SJCRH30 (cell line): ENCODE measurements at regions not wholly inside any gene's neighbourhood (a gene's known extent, or its start where the extent isn't known, plus 50 kb on each side); places are given as distances from the start of the nearest gene placed in this dataset.
A peak's percentile ranks its signal among the peaks of the same experiment; 100 is the strongest.

Experiments used
- DNase-seq, 2 experiments: peaks; one replicate each; pipeline ENCODE4 v3.0.0-alpha.2; 2015 to 2020
- H3K27ac ChIP-seq: fragments of 250-450 bp; sonication (Bioruptor Pico); 2 replicates; pipeline ENCODE4 v1.5.1; 2020; ENCODE audit warnings: mild to moderate bottlenecking, moderate library complexity
- H3K27me3 ChIP-seq: fragments of 250-450 bp; sonication (Bioruptor Pico); 2 replicates; pipeline ENCODE4 v1.5.1; 2020; ENCODE audit warnings: mild to moderate bottlenecking, moderate library complexity
- H3K36me3 ChIP-seq: fragments of 250-450 bp; sonication (Bioruptor Pico); 2 replicates; pipeline ENCODE4 v1.5.1; 2020; ENCODE audit warnings: mild to moderate bottlenecking, moderate library complexity
- H3K4me1 ChIP-seq: fragments of 250-450 bp; sonication (Bioruptor Pico); 2 replicates; pipeline ENCODE4 v1.5.1; 2020; ENCODE audit warnings: mild to moderate bottlenecking, moderate library complexity
- H3K4me3 ChIP-seq: fragments of 250-450 bp; sonication (Bioruptor Pico); 2 replicates; pipeline ENCODE4 v1.5.1; 2020; ENCODE audit warnings: mild to moderate bottlenecking, moderate library complexity
- H3K9me3 ChIP-seq: fragments of 250-450 bp; sonication (Bioruptor Pico); replicated peaks from 2 replicates; pipeline ENCODE4 v1.5.1; 2020; ENCODE audit warnings: mild to moderate bottlenecking, moderate library complexity

DNA sequence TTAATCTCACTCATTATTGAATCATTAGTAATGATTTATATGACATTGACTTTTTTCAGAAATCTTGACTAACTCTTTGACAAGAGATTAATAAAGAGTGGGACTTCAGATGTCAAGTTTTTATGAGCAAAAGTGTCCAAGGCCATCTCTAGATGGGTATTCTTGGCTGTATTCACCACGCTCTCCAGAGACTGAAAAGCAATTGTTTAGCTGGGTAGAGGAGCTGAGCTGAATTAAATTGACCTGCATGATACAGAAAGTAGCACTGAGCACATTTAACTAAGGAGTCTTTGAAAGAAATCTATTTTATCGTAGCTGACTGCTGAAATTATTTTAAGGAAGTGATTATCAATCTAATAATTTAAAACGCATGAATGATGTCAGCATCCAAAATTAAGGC is 89.4 kb downstream of the LINC00237 start:
- Histone ChIP-seq H3K36me3 (no peaks in the 10 kb centered on the region), H3K4me1 (no peaks in the 10 kb centered on the region), H3K27me3 (no peaks in the 10 kb centered on the region), H3K4me3 (no peak overlapping the region), H3K27ac (no peak overlapping the region), H3K9me3 (no peaks in the 10 kb centered on the region)
- DNase-seq, result no peak

DNA sequence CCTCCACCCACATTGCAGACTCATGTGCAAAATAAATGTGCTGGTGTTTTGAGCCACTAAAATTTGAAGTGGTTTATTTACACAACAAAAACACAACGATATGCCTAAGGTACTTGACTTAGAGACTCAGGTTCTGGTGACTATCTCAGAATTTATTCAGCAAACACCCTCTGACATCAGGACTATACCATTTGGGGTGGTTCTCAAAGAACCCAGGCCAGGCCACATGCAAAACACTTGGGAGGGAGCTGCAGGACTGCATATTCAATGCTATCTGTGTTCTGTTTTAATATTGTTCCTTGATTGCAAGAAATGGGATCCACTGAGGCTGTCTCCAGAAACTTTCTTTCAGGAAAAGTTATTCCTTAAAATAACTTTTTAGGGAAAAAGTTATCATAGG is 91.6 kb downstream of the LINC00237 start:
- Histone ChIP-seq H3K36me3 (no peaks in the 10 kb centered on the region), H3K4me3 (no peak overlapping the region), H3K9me3 (no peaks in the 10 kb centered on the region), H3K4me1 (no peaks in the 10 kb centered on the region), H3K27me3 (no peaks in the 10 kb centered on the region), H3K27ac (no peak overlapping the region)
- DNase-seq, result no peak

DNA sequence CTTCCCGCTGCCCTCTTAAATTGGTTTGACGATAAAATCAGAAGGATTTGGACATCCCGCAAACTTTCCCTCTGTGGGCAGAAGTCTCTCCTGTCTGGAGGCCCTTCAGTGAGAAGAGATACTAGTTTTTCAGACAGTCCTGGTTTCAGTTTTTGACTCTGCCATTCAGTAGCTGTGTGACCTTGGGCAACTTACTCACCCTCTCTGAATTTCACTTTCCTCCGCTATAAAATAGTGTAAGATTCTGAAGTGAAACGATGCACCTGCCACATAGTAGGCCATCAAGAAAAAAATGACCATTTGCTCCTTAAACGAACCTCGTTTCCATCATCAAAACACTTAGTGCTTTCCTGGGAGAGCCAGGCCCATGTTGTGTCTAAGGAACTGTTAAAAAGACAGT is 97.2 kb downstream of the LINC00237 start:
- Histone ChIP-seq H3K27ac (no peak overlapping the region), H3K27me3 (no peaks in the 10 kb centered on the region)

DNA sequence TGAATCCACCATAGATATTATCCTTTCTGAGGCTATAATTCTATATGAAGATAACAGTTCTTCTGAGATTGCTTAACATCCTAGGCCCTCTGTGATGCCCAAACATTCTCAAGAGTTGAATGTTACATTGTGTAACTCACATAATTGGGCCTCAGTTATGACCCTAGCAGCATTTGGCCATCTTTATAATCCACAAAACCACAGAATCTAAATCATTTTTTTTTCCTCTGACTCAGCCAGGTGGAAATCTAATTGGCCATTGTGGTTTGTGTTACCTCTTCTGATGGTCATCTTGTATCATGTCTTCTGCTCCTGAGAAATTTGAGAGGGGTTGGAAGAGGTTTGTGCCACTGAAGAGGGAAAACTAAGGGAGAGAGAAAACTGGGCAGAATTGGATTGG is 99.5 kb downstream of the LINC00237 start:
- no peaks in the 10 kb centered on the region for H3K27me3 ChIP-seq
- peak in 1 of 2 experiments; percentile 25 for DNase-seq
- no peaks in the 10 kb centered on the region for H3K36me3 ChIP-seq
- H3K4me1 ChIP-seq, result peaks cover 14% of the 10 kb centered on the region
- H3K4me3 ChIP-seq, result no peak overlapping the region
- H3K27ac ChIP-seq, result no peak overlapping the region
- H3K9me3 ChIP-seq, result no peaks in the 10 kb centered on the region; the same call in 1 of the 2 replicates

More for the DNA sequence above, 97.2 kb downstream of the LINC00237 start:
- Histone ChIP-seq H3K9me3 (no peaks in the 10 kb centered on the region; the same call in 1 of the 2 replicates), H3K4me3 (no peak overlapping the region), H3K36me3 (no peaks in the 10 kb centered on the region), H3K4me1 (peaks cover 5% of the 10 kb centered on the region; the same call in 1 of the 2 replicates)
- no peak for DNase-seq

DNA sequence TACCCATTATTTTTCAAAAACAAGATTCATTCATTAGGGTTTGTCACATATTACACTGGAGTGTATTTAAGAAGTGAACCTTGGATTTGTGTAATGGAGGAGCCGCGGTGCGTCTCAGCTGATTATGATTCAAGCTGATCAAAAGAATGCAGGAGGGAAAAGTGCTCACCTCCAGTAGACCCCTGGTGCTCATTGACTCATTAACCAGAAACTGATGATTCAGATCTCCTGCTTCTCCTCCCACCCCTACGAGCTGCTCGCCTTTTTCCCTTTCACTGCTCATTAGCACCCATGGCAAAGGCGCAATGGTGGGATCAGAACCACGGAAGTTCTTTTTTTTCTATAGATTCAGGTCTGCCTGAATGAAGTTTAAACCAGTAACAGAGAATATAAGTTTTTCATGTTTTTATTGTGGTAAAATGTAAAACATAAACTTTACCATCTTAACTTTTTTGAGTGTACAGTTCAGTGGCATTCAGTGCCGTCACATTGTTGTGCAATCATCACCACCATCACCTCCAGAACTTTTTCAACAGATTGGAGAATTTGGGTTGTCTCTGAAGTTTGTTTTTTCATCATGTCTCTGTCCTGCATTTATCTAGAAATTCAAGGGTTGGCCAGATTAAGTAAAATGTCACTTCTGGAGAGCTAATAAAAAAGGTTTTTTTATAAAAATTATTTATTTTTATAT is 101.6 kb downstream of the LINC00237 start:
- Histone ChIP-seq H3K4me1 (peaks cover 14% of the 10 kb centered on the region), H3K36me3 (no peaks in the 10 kb centered on the region), H3K27me3 (no peaks in the 10 kb centered on the region), H3K9me3 (no peaks in the 10 kb centered on the region; the same call in 1 of the 2 replicates), H3K4me3 (no peak overlapping the region), H3K27ac (no peak overlapping the region)
- no peak for DNase-seq

DNA sequence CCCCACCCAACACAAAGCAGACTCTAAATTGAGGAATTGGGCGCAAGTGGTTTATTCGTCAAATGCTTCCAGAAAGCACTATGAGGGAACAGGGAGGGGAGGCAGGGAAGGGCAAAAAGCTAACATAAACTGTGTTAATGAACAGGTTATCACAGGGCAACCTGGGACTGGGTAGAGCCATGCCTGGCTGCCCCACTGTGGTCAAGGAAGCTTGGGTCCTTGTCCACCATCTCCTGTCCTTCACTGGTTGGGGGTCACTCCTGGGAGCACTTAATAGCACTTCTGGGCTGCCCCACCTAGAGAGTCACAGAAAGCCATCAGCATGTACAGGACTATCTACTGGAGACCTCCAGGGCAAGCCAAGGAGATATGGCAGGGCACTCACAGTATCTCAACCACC is 102.3 kb downstream of the LINC00237 start:
- DNase-seq, result no peak
- no peaks in the 10 kb centered on the region for H3K27me3 ChIP-seq
- H3K36me3 ChIP-seq, result no peaks in the 10 kb centered on the region
- no peak overlapping the region for H3K4me3 ChIP-seq
- H3K9me3 ChIP-seq, result no peaks in the 10 kb centered on the region; the same call in 1 of the 2 replicates
- H3K27ac ChIP-seq, result no peak overlapping the region
- peaks cover 14% of the 10 kb centered on the region for H3K4me1 ChIP-seq

DNA sequence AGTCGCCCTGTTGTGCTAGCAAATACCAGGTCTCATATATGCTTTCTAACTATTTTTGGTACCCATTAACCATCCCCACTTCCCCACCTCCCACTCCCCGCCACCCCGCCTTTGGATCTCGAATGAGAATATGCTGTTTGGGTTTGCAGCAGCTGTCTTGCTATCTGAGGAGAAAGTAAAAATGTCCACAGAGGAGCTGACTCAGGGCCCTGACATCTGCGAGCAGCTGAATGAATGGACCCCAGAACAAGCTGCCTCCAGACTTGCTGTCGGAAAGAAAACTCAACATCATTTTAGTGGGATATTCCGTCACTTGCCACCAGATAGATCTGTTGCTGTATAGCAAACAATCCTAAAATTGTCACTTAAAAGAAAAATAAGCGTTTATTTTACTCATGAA is 103.7 kb downstream of the LINC00237 start:
- H3K9me3 ChIP-seq, result no peaks in the 10 kb centered on the region; the same call in 1 of the 2 replicates
- H3K4me3 ChIP-seq, result no peak overlapping the region
- H3K27me3 ChIP-seq, result no peaks in the 10 kb centered on the region
- DNase-seq, result peak; percentile 52 to 68
- H3K36me3 ChIP-seq, result no peaks in the 10 kb centered on the region
- H3K27ac ChIP-seq, result no peak overlapping the region
- peaks cover 14% of the 10 kb centered on the region for H3K4me1 ChIP-seq

DNA sequence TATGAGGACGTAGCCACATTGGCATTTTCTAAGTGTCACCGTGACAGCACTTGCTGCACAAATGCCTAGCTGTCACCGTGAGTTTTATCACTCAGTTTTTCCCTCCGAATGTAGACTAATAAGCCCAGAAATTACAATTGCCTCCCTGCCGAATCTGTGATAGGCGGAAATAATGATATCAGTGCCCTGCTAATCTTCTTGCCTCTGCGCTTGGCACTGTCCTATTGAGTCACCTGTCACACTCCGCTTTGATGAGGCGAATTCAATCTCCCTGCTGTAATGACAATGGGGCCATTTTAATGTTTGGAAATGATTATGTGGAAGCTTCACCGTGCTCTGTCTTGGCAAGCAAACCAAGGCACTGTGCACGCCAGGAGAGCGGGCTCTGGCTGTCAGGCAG is 112.8 kb downstream of the LINC00237 start:
- Histone ChIP-seq H3K4me1 (peaks cover 15% of the 10 kb centered on the region; the same call in 1 of the 2 replicates), H3K27ac (peak overlapping the region; percentile 27; the same call in 1 of the 2 replicates), H3K4me3 (peak overlapping the region; percentile 29), H3K9me3 (no peaks in the 10 kb centered on the region), H3K27me3 (no peaks in the 10 kb centered on the region; the same call in 1 of the 2 replicates), H3K36me3 (no peaks in the 10 kb centered on the region)
- peak; percentile 33 to 44 for DNase-seq

DNA sequence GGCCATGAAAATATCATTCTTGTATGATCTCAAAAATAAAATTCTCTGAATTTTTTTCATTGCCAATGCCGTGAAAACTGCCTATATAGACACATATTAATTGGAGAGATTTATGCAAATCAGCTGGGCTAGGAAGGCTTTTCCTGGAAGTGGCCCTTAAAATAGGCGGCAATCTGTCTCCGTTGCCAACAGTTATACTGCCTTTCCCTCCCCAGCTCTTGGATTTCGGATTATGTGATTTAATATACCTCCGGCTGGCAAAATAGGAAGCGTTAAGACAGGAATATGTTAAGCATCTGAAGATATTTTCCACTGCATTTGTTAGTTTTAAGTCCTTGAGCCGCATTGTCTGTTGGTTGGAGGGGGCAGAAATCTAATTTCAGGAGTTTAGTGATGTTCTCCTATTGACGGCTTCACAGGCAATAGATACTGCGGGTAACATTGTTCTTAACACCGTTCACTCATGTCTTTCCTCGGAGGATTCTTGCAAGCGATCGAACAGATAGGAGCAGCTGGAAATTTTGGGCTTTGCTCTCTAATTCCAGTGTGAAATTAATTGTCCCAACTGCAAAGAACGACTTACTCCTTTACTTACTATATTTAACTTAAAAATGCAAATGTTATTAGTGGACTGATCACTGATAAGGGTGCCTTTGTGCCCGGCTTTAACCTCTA is 113.3 kb downstream of the LINC00237 start:
- H3K9me3 ChIP-seq, result no peaks in the 10 kb centered on the region
- peak overlapping the region; percentile 29 for H3K4me3 ChIP-seq
- no peaks in the 10 kb centered on the region; the same call in 1 of the 2 replicates for H3K27me3 ChIP-seq
- H3K27ac ChIP-seq, result peak overlapping the region; percentile 27; the same call in 1 of the 2 replicates
- peak in 1 of 2 experiments; percentile 58 for DNase-seq
- H3K4me1 ChIP-seq, result peaks cover 15% of the 10 kb centered on the region; the same call in 1 of the 2 replicates
- H3K36me3 ChIP-seq, result no peaks in the 10 kb centered on the region

DNA sequence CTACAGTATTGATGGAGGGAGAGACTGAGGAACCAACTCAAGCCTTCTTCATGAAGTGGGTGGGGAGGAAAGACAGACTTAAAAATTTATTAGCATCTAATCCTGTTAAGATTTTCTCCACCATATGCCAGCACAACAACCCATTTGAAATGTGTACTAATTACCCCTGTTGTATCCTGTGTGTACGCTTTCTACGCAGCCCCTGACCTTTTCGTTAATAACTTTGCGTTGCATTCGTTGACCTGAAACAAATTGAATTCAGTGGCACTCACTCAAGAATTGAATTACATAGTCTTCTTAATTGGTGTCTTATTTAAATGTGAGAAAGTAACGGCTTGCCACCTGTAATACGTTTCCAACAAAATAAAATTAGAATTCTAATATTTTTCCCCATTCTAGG is 113.9 kb downstream of the LINC00237 start:
- Histone ChIP-seq H3K4me1 (peaks cover 15% of the 10 kb centered on the region; the same call in 1 of the 2 replicates), H3K27me3 (no peaks in the 10 kb centered on the region; the same call in 1 of the 2 replicates), H3K4me3 (no peak overlapping the region; the same call in 1 of the 2 replicates), H3K9me3 (no peaks in the 10 kb centered on the region), H3K36me3 (no peaks in the 10 kb centered on the region), H3K27ac (no peak overlapping the region; the same call in 1 of the 2 replicates)
- DNase-seq, result no peak

DNA sequence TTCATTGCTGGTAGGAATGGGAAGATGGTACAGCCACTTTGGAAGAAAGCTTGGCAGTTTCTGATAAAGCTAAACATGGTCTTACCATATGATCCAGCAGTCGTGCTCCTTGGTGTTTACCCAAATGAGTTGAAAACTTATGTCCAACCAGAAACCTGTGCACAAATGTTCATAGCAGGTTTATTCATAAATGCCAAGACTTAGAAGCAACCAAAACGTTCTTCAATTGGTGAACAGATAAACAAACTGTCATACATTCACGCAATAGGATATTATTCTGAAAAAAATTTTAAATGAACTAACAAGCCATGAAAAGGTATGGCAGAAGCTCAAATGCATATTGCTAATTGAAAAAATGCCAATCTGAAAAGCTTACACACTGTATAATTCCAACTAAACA is 117.1 kb downstream of the LINC00237 start:
- Histone ChIP-seq H3K36me3 (no peaks in the 10 kb centered on the region), H3K4me3 (no peak overlapping the region), H3K27ac (no peak overlapping the region), H3K27me3 (no peaks in the 10 kb centered on the region; the same call in 1 of the 2 replicates), H3K4me1 (peaks cover 13% of the 10 kb centered on the region; the same call in 1 of the 2 replicates), H3K9me3 (no peaks in the 10 kb centered on the region)
- no peak for DNase-seq

DNA sequence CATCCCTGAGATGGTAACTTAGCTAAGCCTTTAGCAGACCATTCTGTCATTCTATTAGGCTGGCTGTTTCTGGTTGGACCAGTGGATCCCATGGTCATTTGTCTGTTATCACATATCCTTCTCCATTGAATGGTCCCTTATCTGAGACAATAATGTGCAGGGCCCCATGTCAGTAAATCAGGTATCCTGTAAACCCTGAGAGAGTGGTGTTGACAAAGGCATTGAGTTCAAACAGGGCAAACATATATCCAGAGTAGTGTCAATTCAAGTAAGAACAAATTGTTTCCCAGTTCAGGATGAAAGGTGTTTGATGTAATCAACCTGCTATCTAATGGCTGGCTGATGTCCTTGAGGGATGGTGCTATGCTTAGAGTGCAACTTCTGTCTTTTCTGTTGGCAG is 126.2 kb downstream of the LINC00237 start:
- Histone ChIP-seq H3K4me1 (no peaks in the 10 kb centered on the region), H3K27ac (no peak overlapping the region), H3K4me3 (no peak overlapping the region), H3K36me3 (no peaks in the 10 kb centered on the region), H3K27me3 (no peaks in the 10 kb centered on the region), H3K9me3 (no peaks in the 10 kb centered on the region)
- no peak for DNase-seq

DNA sequence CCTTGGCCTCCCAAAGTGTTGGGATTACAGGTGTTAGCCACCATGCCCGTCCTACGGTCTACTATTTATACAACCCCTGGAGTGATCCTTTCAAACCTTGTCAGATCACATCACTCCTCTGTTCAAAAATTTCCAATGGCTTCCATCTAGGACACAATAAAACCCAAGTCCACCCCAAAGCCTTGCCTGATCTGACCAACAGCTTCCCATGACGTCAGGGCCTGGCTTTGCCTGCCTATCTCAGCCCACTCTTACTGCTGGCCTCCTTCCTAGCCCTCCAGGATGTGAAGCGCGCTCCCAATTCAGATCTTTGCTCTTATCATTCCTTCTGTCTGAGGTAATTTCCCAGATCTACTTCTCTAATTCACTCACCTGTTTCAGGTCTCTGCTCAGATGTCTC is 128.4 kb downstream of the LINC00237 start:
- no peak for DNase-seq
- Histone ChIP-seq H3K4me1 (no peaks in the 10 kb centered on the region), H3K4me3 (no peak overlapping the region), H3K36me3 (no peaks in the 10 kb centered on the region), H3K9me3 (no peaks in the 10 kb centered on the region), H3K27ac (no peak overlapping the region), H3K27me3 (no peaks in the 10 kb centered on the region)

DNA sequence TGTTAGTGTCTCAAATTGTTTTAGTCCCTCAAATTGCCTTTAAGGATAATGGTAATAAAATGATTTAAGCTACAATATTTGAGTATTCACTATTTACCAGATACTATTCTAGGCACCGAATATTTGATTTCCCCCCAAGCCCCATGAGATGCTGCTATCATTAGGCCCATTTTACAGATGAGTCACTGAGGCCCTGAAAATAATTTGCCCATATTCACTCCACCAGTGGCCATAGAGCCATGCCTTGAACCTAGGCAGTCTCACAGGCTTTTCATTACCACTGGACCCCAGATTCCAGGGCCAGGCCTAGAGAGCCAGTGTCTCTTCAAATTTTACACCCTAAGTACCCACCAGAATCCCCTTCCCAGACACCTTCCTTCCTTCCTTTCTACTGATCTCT is 133.7 kb downstream of the LINC00237 start:
- no peak overlapping the region for H3K4me3 ChIP-seq
- H3K27ac ChIP-seq, result no peak overlapping the region
- no peaks in the 10 kb centered on the region for H3K4me1 ChIP-seq
- H3K36me3 ChIP-seq, result no peaks in the 10 kb centered on the region
- no peak for DNase-seq
- H3K27me3 ChIP-seq, result no peaks in the 10 kb centered on the region
- H3K9me3 ChIP-seq, result no peaks in the 10 kb centered on the region

DNA sequence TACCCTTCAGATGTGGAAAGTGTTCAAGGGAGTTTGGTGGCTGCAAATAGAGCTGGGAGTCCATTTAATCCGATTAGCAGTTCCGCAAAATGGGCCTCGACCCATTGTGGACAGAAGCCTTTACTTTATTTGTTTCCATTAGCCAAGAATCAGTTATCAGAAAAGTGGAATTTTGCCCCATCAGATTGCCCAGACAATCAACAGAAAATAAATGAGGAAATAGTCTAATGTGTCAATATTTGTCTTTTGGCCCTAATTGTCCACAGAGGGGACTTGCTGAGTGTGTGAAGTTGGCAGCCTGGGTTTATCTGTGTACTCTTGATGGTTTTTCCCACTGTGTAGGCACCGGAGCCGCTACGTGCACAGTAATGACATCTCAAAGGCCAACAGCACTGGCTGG is 134.3 kb downstream of the LINC00237 start:
- no peak for DNase-seq
- no peak overlapping the region for H3K27ac ChIP-seq
- H3K27me3 ChIP-seq, result no peaks in the 10 kb centered on the region
- H3K9me3 ChIP-seq, result no peaks in the 10 kb centered on the region
- no peak overlapping the region for H3K4me3 ChIP-seq
- no peaks in the 10 kb centered on the region for H3K4me1 ChIP-seq
- H3K36me3 ChIP-seq, result no peaks in the 10 kb centered on the region
